HepG2 (cell line): ENCODE measurements at regions not wholly inside any gene's neighbourhood (a gene's known extent, or its start where the extent isn't known, plus 50 kb on each side); places are given as distances from the start of the nearest gene placed in this dataset.

ENCODE experiments used
- ATAC-seq: fragments of 200-7000 bp; cut with Tn5 transposase; 3 replicates; pipeline ENCODE4 v1.9.1; 2020; ENCODE audit warnings: mild to moderate bottlenecking, moderate library complexity
- BruUV-seq: library from RNA; stranded (reverse); fragments of 400-500 nt; replicated peaks from 2 replicates; lab custom pipeline; 2021; lab: Mats Ljungman, UMichigan
- CTCF ChIA-PET: fragments of 300-600 bp; formaldehyde crosslinking; extraction: SDS; loops from one replicate; lab custom pipeline; 2021; ENCODE audit warnings: low total read pairs, inconsistent platforms, low intra/inter-chr PET ratio; lab: Yijun Ruan, JAX
- POLR2A ChIA-PET: fragments of 350-600 bp; sonication (Branson Sonifier 250); formaldehyde crosslinking; loops from one replicate; lab custom pipeline; 2020; ENCODE audit warnings: antibody characterized with exemption, inconsistent platforms; lab: Yijun Ruan, JAX
- DNase-seq: peaks from one replicate; pipeline ENCODE4 v3.0.0-alpha.2; 2015; ENCODE audit warnings: low spot score
- FAIRE-seq: peaks from 3 replicates; lab custom pipeline; 2011; peaks lifted over from hg19 to GRCh38; lab: Jason Lieb, UNC
- H2AFZ ChIP-seq: one replicate; pipeline ENCODE4 v1.6.1; 2011; ENCODE audit warnings: low read length, inconsistent platforms
- H3K27ac ChIP-seq: fragments of 300-600 bp; 3 replicates; pipeline ENCODE4 v1.8.0; 2011; ENCODE audit warnings: mixed run types, mild to moderate bottlenecking, mixed read lengths, low read length, inconsistent platforms; ENCODE audit not compliant: insufficient read depth; ENCODE audit errors: extremely low read length
- H3K27me3 ChIP-seq, 2 experiments: fragments of 200-600 bp in 1 of 2; 2 replicates in 1 of 2; 3 replicates in 1 of 2; pipeline versions ENCODE4 v1.6.0 to v1.8.0; 2011; ENCODE audit warnings: low read length in 2 of 2, mild to moderate bottlenecking in 2 of 2, moderate library complexity in 2 of 2, inconsistent platforms in 1 of 2; ENCODE audit not compliant: insufficient read depth in 2 of 2, control insufficient read depth in 1 of 2
- H3K36me3 ChIP-seq, 2 experiments: fragments of 200-600 bp in 1 of 2; replicated peaks in 1 of 2; 2 replicates in 1 of 2; 3 replicates in 1 of 2; pipeline versions ENCODE4 v1.5.1 to v1.8.0; 2011; ENCODE audit warnings: low read length in 2 of 2, inconsistent platforms in 1 of 2; ENCODE audit not compliant: insufficient read depth in 2 of 2, control insufficient read depth in 1 of 2
- H3K4me1 ChIP-seq: 2 replicates; pipeline ENCODE4 v1.5.1; 2012; ENCODE audit warnings: low read length, inconsistent platforms; ENCODE audit not compliant: insufficient read depth
- H3K4me2 ChIP-seq: 2 replicates; pipeline ENCODE4 v1.6.0; 2011; ENCODE audit warnings: low read depth, low read length, inconsistent platforms
- H3K4me3 ChIP-seq, 3 experiments: fragments of 200-600 bp in 1 of 3; sonication (generic), shearing (Covaris generic) in 1 of 3; replicated peaks in 1 of 3; 2 replicates each; pipeline ENCODE4 v1.5.1; 2011 to 2016; ENCODE audit warnings: low read length in 3 of 3, inconsistent platforms in 2 of 3, low read depth in 2 of 3, mild to moderate bottlenecking in 2 of 3, control low read depth in 1 of 3, mixed read lengths in 1 of 3; ENCODE audit not compliant: insufficient read depth in 1 of 3
- H3K79me2 ChIP-seq: one replicate; pipeline ENCODE4 v1.6.1; 2011; ENCODE audit warnings: low read length, inconsistent platforms; ENCODE audit not compliant: insufficient read depth
- H3K9ac ChIP-seq: 2 replicates; pipeline ENCODE4 v1.6.0; 2011; ENCODE audit warnings: mild to moderate bottlenecking, low read depth, low read length, inconsistent platforms; ENCODE audit not compliant: insufficient read depth
- H3K9me3 ChIP-seq: 2 replicates; pipeline ENCODE4 v1.5.1; 2012; ENCODE audit warnings: mild to moderate bottlenecking, low read length
- H4K20me1 ChIP-seq: 2 replicates; pipeline ENCODE4 v1.6.0; 2011; ENCODE audit warnings: inconsistent platforms, mild to moderate bottlenecking, low read length, moderate library complexity; ENCODE audit not compliant: insufficient read depth
- CBX5 ChIP-seq: sonication (generic); formaldehyde crosslinking; IDR thresholded peaks from 2 replicates; pipeline ENCODE4 v1.4.0; 2020; ENCODE audit warnings: missing genetic modification reagents, borderline replicate concordance
- FOXK2 ChIP-seq: fragments of 450-650 bp; IDR thresholded peaks from 2 replicates; pipeline ENCODE4 v1.6.1; 2016
- HDAC1 ChIP-seq: sonication (generic); formaldehyde crosslinking; IDR thresholded peaks from 2 replicates; pipeline ENCODE4 v1.5.1; 2020; ENCODE audit warnings: mild to moderate bottlenecking, missing genetic modification reagents
- HIVEP1 ChIP-seq: sonication (generic); formaldehyde crosslinking; IDR thresholded peaks from 2 replicates; pipeline ENCODE4 v1.4.0; 2020; ENCODE audit warnings: mild to moderate bottlenecking, missing genetic modification reagents
- NFRKB ChIP-seq: fragments of 450-650 bp; IDR thresholded peaks from 2 replicates; pipeline ENCODE4 v1.6.1; 2017
- PATZ1 ChIP-seq: sonication (generic); formaldehyde crosslinking; IDR thresholded peaks from 2 replicates; pipeline ENCODE4 v1.4.0; 2020; ENCODE audit warnings: missing genetic modification reagents
- PITX1 ChIP-seq: sonication (generic); formaldehyde crosslinking; IDR thresholded peaks from 2 replicates; pipeline ENCODE4 v1.5.1; 2020; ENCODE audit warnings: mild to moderate bottlenecking, missing genetic modification reagents
- ZFP82 ChIP-seq: sonication (generic); formaldehyde crosslinking; IDR thresholded peaks from 2 replicates; pipeline ENCODE4 v1.5.1; 2020; ENCODE audit warnings: mild to moderate bottlenecking, missing genetic modification reagents, borderline replicate concordance
- ZNF138 ChIP-seq: sonication (generic); formaldehyde crosslinking; IDR thresholded peaks from 2 replicates; pipeline ENCODE4 v1.5.0; 2020; ENCODE audit warnings: mild to moderate bottlenecking, low read depth, missing genetic modification reagents
- WGBS: methylation state at CpG from one replicate; pipeline ENCODE4 v1.1.6; 2017; ENCODE audit warnings: low lambda C conversion rate; 5-methylcytosine and 5-hydroxymethylcytosine counted together
- in situ Hi-C: cut with HindIII; loops from 2 replicates; pipeline ENCODE4 v1.10.0; 2017; ENCODE audit warnings: low pct_unique_long_range_greater_than_20kb; ENCODE audit not compliant: extremely low pct_ligation_motif_present
- intact Hi-C: fragments of 100-400 bp; cut with micrococcal nuclease; formaldehyde crosslinking; loops from one replicate; pipeline ENCODE4 v1.10.0; 2022; ENCODE audit not compliant: unreplicated experiment

GRCh38 chr6:168158213-168158979 is 79.4 kb upstream of the FRMD1 start:
- Histone ChIP-seq H3K27me3 (peaks cover 7 to 32% of the 10 kb centered on the region in 2 experiments; a peak in 4 of 5 replicates), H3K4me3 (no peak overlapping the region)
- POLR2A ChIA-PET: no interaction called here

More at GRCh38 chr6:168158213-168158979, 79.4 kb upstream of the FRMD1 start:
- H3K4me2 ChIP-seq: no peak overlapping the region
- H2AFZ ChIP-seq: no peak overlapping the region
- no peak for ATAC-seq
- intact Hi-C loops: loop anchor here (10.0 kb wide), 1 partner anchor 726 kb away; no protein-coding TSS in a partner anchor
- no TSS peak for BruUV-seq
- H3K9ac ChIP-seq: no peak overlapping the region
- TF ChIP-seq PATZ1 (CRISPR knock-in tag): no peak
- no peak for TF ChIP-seq ZNF138 (CRISPR knock-in tag)
- no peak for TF ChIP-seq FOXK2
- no peak for TF ChIP-seq CBX5
- no peak for TF ChIP-seq ZFP82 (CRISPR knock-in tag)
- TF ChIP-seq PITX1 (CRISPR knock-in tag): no peak
- no peak for TF ChIP-seq HDAC1 (CRISPR knock-in tag)
- no peak for TF ChIP-seq HIVEP1 (CRISPR knock-in tag)
- no peak for TF ChIP-seq NFRKB
- no peak for DNase-seq
- no peaks in the 10 kb centered on the region for H3K9me3 ChIP-seq
- no peak overlapping the region for H3K27ac ChIP-seq
- FAIRE-seq: no peak
- in situ Hi-C loops: loop anchor here (10.0 kb wide), 1 partner anchor 726 kb away; no protein-coding TSS in a partner anchor
- H3K79me2 ChIP-seq: no peaks in the 10 kb centered on the region
- 62% methylated on average over 19 of the region's 19 CpGs for WGBS
- CTCF ChIA-PET: no interaction called here
- H4K20me1 ChIP-seq: no peaks in the 10 kb centered on the region
- H3K4me1 ChIP-seq: peaks cover 42% of the 10 kb centered on the region
- H3K36me3 ChIP-seq: no peaks in the 10 kb centered on the region
